PFSK-1 (cell line): ENCODE measurements at regions not wholly inside any gene's neighbourhood (a gene's known extent, or its start where the extent isn't known, plus 50 kb on each side); places are given as distances from the start of the nearest gene placed in this dataset.
"Not testable (repeated sequence)": the region's sequence is repeated elsewhere in the genome, so short reads cannot be mapped to it uniquely, and the experiment has no call there.

Source experiments
- POLR2AphosphoS5 ChIP-seq: IDR thresholded peaks from 2 replicates; pipeline ENCODE4 v1.6.1; 2012; ENCODE audit warnings: low read depth, mild to moderate bottlenecking, control low read depth, low read length, moderate library complexity
- SIN3A ChIP-seq: IDR thresholded peaks from 2 replicates; pipeline ENCODE4 v1.6.1; 2012; ENCODE audit warnings: mild to moderate bottlenecking, low read length, moderate library complexity, borderline replicate concordance; ENCODE audit not compliant: insufficient read depth

DNA sequence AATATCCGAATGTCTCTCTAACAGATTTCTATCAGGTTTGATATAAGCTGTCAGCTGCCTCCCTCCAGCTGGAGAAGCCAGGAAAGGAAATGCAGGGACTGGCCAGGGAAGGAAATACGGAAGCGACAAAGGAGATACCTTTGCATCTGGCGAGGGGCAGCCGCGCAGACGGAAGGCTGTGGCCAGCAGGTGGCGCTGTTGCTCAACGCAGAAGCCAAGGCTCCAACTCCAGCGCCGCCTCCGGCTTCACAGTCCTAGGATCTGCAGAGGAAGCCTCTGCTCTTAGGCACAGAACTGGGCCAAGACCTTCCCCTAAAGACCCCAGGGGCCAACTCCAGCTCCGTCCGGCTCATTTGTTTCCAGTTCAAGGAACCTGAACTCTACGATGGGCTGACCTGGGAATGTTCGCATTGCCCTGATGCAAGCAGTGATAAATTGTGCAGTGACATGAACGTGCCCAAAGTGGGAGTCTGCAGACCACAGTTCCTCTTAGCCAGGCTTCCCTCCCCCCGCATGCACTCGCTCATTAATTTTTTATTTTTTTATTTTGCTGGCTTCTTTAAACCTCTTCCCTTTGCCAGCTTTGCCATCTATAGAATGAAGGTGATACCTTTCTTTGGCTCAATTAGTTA, 97.3 kb upstream of the LYZL2 start:
- TF ChIP-seq SIN3A, POLR2AphosphoS5: not testable (repeated sequence)
